ENCODE measurements at regions not wholly inside any gene's neighbourhood (a gene's known extent, or its start where the extent isn't known, plus 50 kb on each side); places are given as distances from the start of the nearest gene placed in this dataset.

DNA sequence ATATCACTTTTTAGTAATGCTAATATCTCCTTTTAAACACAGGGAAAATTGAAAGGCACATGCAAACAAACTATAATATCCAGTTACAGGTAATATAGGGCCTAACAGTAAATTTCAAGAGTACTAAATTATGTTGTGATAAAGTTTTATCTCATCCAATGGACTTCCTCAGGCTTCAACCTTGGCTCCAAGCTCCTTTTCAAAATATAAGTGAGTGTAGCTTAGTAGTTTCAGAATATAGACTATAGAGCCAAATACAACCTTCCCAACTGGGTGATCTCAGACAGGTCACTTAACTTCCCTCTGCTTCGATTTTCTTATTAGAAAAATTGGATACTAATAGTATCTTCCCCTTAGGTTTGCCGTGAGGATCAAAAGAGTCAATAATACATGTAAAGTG, 93.5 kb upstream of the PARD3B start:
- TF ChIP-seq, protein P1, sequence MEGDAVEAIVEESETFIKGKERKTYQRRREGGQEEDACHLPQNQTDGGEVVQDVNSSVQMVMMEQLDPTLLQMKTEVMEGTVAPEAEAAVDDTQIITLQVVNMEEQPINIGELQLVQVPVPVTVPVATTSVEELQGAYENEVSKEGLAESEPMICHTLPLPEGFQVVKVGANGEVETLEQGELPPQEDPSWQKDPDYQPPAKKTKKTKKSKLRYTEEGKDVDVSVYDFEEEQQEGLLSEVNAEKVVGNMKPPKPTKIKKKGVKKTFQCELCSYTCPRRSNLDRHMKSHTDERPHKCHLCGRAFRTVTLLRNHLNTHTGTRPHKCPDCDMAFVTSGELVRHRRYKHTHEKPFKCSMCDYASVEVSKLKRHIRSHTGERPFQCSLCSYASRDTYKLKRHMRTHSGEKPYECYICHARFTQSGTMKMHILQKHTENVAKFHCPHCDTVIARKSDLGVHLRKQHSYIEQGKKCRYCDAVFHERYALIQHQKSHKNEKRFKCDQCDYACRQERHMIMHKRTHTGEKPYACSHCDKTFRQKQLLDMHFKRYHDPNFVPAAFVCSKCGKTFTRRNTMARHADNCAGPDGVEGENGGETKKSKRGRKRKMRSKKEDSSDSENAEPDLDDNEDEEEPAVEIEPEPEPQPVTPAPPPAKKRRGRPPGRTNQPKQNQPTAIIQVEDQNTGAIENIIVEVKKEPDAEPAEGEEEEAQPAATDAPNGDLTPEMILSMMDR (conservative IDR thresholded peaks at IDR 0.05; ENCODE audit: low read length): no peak
- no peak for TF ChIP-seq EZH2phosphoT487 (IDR thresholded peaks at IDR 0.05; ENCODE audit: borderline replicate concordance)
